Small intestine (tissue), 7 donors: ENCODE measurements at regions not wholly inside any gene's neighbourhood (a gene's known extent, or its start where the extent isn't known, plus 50 kb on each side); places are given as distances from the start of the nearest gene placed in this dataset.
"Not testable (repeated sequence)": the region's sequence is repeated elsewhere in the genome, so short reads cannot be mapped to it uniquely, and the experiment has no call there.

Experiments used
- DNase-seq, 2 donors: peaks; one replicate each; pipeline versions ENCODE4 v3.0.0 to v3.0.0-alpha.2; 2013
- FAIRE-seq: peaks from 2 replicates; lab custom pipeline; 2012; peaks lifted over from hg19 to GRCh38; lab: Jason Lieb, UNC
- H3K27ac ChIP-seq, 3 donors: one replicate each; pipeline ENCODE4 v1.5.1; 2013; ENCODE audit warnings: low read length in 2 of 3, mild to moderate bottlenecking in 2 of 3, control low read depth in 1 of 3, inconsistent platforms in 1 of 3, low read depth in 1 of 3, moderate library complexity in 1 of 3
- H3K27me3 ChIP-seq, 3 donors: one replicate each; pipeline ENCODE4 v1.6.1; 2013; ENCODE audit warnings: low read length in 3 of 3, inconsistent platforms in 1 of 3; ENCODE audit not compliant: control insufficient read depth in 3 of 3, insufficient read depth in 3 of 3
- H3K36me3 ChIP-seq, 3 donors: one replicate each; pipeline ENCODE4 v1.6.1; 2013; ENCODE audit warnings: low read length in 3 of 3, inconsistent platforms in 1 of 3, low read depth in 1 of 3, mild to moderate bottlenecking in 1 of 3, moderate library complexity in 1 of 3; ENCODE audit not compliant: control insufficient read depth in 3 of 3, insufficient read depth in 2 of 3
- H3K4me1 ChIP-seq, 3 donors: one replicate each; pipeline ENCODE4 v1.6.1; 2013; ENCODE audit warnings: low read length in 2 of 3, inconsistent platforms in 1 of 3, low read depth in 1 of 3, mild to moderate bottlenecking in 1 of 3, moderate library complexity in 1 of 3; ENCODE audit not compliant: control insufficient read depth in 3 of 3, insufficient read depth in 2 of 3
- H3K4me3 ChIP-seq, 3 donors: one replicate each; pipeline ENCODE4 v1.5.1; 2013; ENCODE audit warnings: low read length in 3 of 3, control low read depth in 1 of 3, inconsistent platforms in 1 of 3, low read depth in 1 of 3, mild to moderate bottlenecking in 1 of 3, moderate library complexity in 1 of 3
- H3K9me3 ChIP-seq, 2 donors: one replicate each; pipeline ENCODE4 v1.6.1; 2013; ENCODE audit warnings: low read depth in 1 of 2, low read length in 1 of 2; ENCODE audit not compliant: control insufficient read depth in 2 of 2, insufficient read depth in 1 of 2
- WGBS, 3 donors: extraction: QIAGEN DNeasy Blood & Tissue Kit; methylation state at CpG; one replicate each; pipeline ENCODE4 v1.1.7; 2013; 5-methylcytosine and 5-hydroxymethylcytosine counted together
- donor health status: healthy with polysubstance abuse.
- donor health status: control.
- donor health status: control.
- donor health status: Bipolar disorder and iron deficiency.
- donor health status: healthy.

GRCh38 chrX:30085571-30085970 lies 129.8 kb upstream of the MAGEB2 start:
- no peak overlapping the region for H3K4me3 ChIP-seq
- WGBS, 3 donors: 67 to 96% (median 89%) methylated on average over 1 of the region's 1 CpG
- H3K36me3 ChIP-seq: no peaks in the 10 kb centered on the region
- no peaks in the 10 kb centered on the region for H3K27me3 ChIP-seq
- DNase-seq (no peak), FAIRE-seq (no peak)
- no peaks in the 10 kb centered on the region for H3K9me3 ChIP-seq
- H3K4me1 ChIP-seq: no peaks in the 10 kb centered on the region
- no peak overlapping the region for H3K27ac ChIP-seq

GRCh38 chrX:30111431-30111830 lies 103.9 kb upstream of the MAGEB2 start:
- FAIRE-seq (no peak), DNase-seq (peak in 1 of 2 donors; percentile 52)
- no peaks in the 10 kb centered on the region for H3K27me3 ChIP-seq
- 28 to 68% (median 38%) methylated on average over 2 of the region's 2 CpGs for WGBS, 3 donors
- H3K36me3 ChIP-seq: no peaks in the 10 kb centered on the region
- no peak overlapping the region for H3K27ac ChIP-seq
- no peaks in the 10 kb centered on the region for H3K4me1 ChIP-seq
- H3K9me3 ChIP-seq: peaks cover 0 to 1% of the 10 kb centered on the region in 2 donors
- H3K4me3 ChIP-seq: no peak overlapping the region

- DNase-seq (peak in 1 of 2 donors; percentile 2), FAIRE-seq (no peak)
- H3K36me3 ChIP-seq: no peaks in the 10 kb centered on the region
- no peak overlapping the region for H3K4me3 ChIP-seq
- no peak overlapping the region for H3K27ac ChIP-seq
- H3K4me1 ChIP-seq: no peaks in the 10 kb centered on the region
- WGBS, 3 donors: 35 to 63% (median 35%) methylated on average over 4 of the region's 4 CpGs
- H3K27me3 ChIP-seq: no peaks in the 10 kb centered on the region
- H3K9me3 ChIP-seq: no peaks in the 10 kb centered on the region
Observed at GRCh38 chrX:30141966-30142365, 73.4 kb upstream of the MAGEB2 start.

GRCh38 chrX:30144221-30144620 lies 71.1 kb upstream of the MAGEB2 start:
- Histone ChIP-seq H3K36me3 (no peaks in the 10 kb centered on the region), H3K27me3 (no peaks in the 10 kb centered on the region), H3K4me1 (no peaks in the 10 kb centered on the region), H3K27ac (no peak overlapping the region), H3K4me3 (no peak overlapping the region), H3K9me3 (no peaks in the 10 kb centered on the region)
- FAIRE-seq (no peak), DNase-seq (no peak)

GRCh38 chrX:30144971-30145731 lies 70.2 kb upstream of the MAGEB2 start:
- no peaks in the 10 kb centered on the region for H3K27me3 ChIP-seq
- FAIRE-seq: no peak
- no peaks in the 10 kb centered on the region for H3K4me1 ChIP-seq

GRCh38 chrX:30147996-30148643 lies 67.2 kb upstream of the MAGEB2 start:
- DNase-seq (no peak), FAIRE-seq (no peak)
- Histone ChIP-seq H3K4me3 (no peak overlapping the region), H3K27ac (no peak overlapping the region), H3K9me3 (no peaks in the 10 kb centered on the region), H3K27me3 (no peaks in the 10 kb centered on the region), H3K36me3 (no peaks in the 10 kb centered on the region), H3K4me1 (no peaks in the 10 kb centered on the region)
- 80 to 87% (median 85%) methylated on average over 10 to 16 of the region's 16 CpGs for WGBS, 3 donors

More at GRCh38 chrX:30144971-30145731, 70.2 kb upstream of the MAGEB2 start:
- no peaks in the 10 kb centered on the region for H3K9me3 ChIP-seq
- 67 to 71% (median 70%) methylated on average over 6 of the region's 6 CpGs for WGBS, 3 donors
- H3K27ac ChIP-seq: no peak overlapping the region
- no peaks in the 10 kb centered on the region for H3K36me3 ChIP-seq
- no peak for DNase-seq
- H3K4me3 ChIP-seq: no peak overlapping the region

- FAIRE-seq, H3K27me3 ChIP-seq, H3K36me3 ChIP-seq, DNase-seq, H3K9me3 ChIP-seq, H3K4me3 ChIP-seq, H3K4me1 ChIP-seq, H3K27ac ChIP-seq: not testable (repeated sequence)
- WGBS, 3 donors: 67 to 77% (median 76%) methylated on average over 6 of the region's 6 CpGs
Observed at GRCh38 chrX:30149206-30149605, 66.2 kb upstream of the MAGEB2 start.

- 58 to 73% (median 64%) methylated on average over 6 of the region's 6 CpGs for WGBS, 3 donors
- Histone ChIP-seq H3K36me3 (no peaks in the 10 kb centered on the region), H3K4me3 (no peak overlapping the region), H3K9me3 (no peaks in the 10 kb centered on the region), H3K27ac (no peak overlapping the region), H3K27me3 (no peaks in the 10 kb centered on the region), H3K4me1 (no peaks in the 10 kb centered on the region)
- FAIRE-seq (no peak), DNase-seq (no peak)
Observed at GRCh38 chrX:30150196-30150895, 65.0 kb upstream of the MAGEB2 start.
